AG20443 (cell line): ENCODE measurements at regions not wholly inside any gene's neighbourhood (a gene's known extent, or its start where the extent isn't known, plus 50 kb on each side); places are given as distances from the start of the nearest gene placed in this dataset.
A peak's percentile ranks its signal among the peaks of the same experiment; 100 is the strongest.

Experiments
- DNase-seq: peaks from one replicate; pipeline ENCODE4 v3.0.0; 2012; ENCODE audit warnings: low spot score, mixed read lengths

GRCh38 chr6:169046483-169047192 lies 207.0 kb downstream of the THBS2 start:
- DNase-seq = peak; percentile 66

GRCh38 chr6:169046021-169046420 lies 207.6 kb downstream of the THBS2 start:
- DNase-seq = no peak

- no peak for DNase-seq
Measured at GRCh38 chr6:169045486-169045885, 208.2 kb downstream of the THBS2 start.

GRCh38 chr6:169044381-169045230 lies 209.0 kb downstream of the THBS2 start:
- peak; percentile 29 for DNase-seq

GRCh38 chr6:169042061-169042460 lies 211.6 kb downstream of the THBS2 start:
- no peak for DNase-seq

GRCh38 chr6:169041078-169041477 lies 212.6 kb downstream of the THBS2 start:
- no peak for DNase-seq

- DNase-seq = no peak
Measured at GRCh38 chr6:169038691-169039090, 215.0 kb downstream of the THBS2 start.

- DNase-seq = peak; percentile 81
Measured at GRCh38 chr6:169035385-169036240, 218.0 kb downstream of the THBS2 start.

- DNase-seq = peak; percentile 60
Measured at GRCh38 chr6:169034516-169035167, 219.0 kb downstream of the THBS2 start.

GRCh38 chr6:169029861-169030260 lies 223.8 kb downstream of the THBS2 start:
- DNase-seq = no peak

GRCh38 chr6:169028343-169028742 lies 225.3 kb downstream of the THBS2 start:
- no peak for DNase-seq

- peak; percentile 36 for DNase-seq
Measured at GRCh38 chr6:169026175-169026574, 227.5 kb downstream of the THBS2 start.

- no peak for DNase-seq
Measured at GRCh38 chr6:169024047-169024660, 229.5 kb downstream of the THBS2 start.

- no peak for DNase-seq
Measured at GRCh38 chr6:169023161-169023874, 230.3 kb downstream of the THBS2 start.

GRCh38 chr6:169022079-169022478 lies 231.6 kb downstream of the THBS2 start:
- no peak for DNase-seq

GRCh38 chr6:169020821-169021220 lies 232.8 kb downstream of the THBS2 start:
- DNase-seq = no peak

- DNase-seq = no peak
Measured at GRCh38 chr6:169019727-169020491, 233.7 kb downstream of the THBS2 start.

- DNase-seq = no peak
Measured at GRCh38 chr6:169019111-169019510, 234.5 kb downstream of the THBS2 start.

GRCh38 chr6:169016758-169017157 lies 236.9 kb downstream of the THBS2 start:
- no peak for DNase-seq
